HFFc6 (cell line): ENCODE measurements at regions not wholly inside any gene's neighbourhood (a gene's known extent, or its start where the extent isn't known, plus 50 kb on each side); places are given as distances from the start of the nearest gene placed in this dataset.

Experiments used
- DNase-seq: peaks from one replicate; pipeline ENCODE4 v3.0.0-alpha.2; 2018
- H3K27ac Mint-ChIP-seq: 2 replicates; pipeline ENCODE4 v1.8.0; 2020; ENCODE audit warnings: mild to moderate bottlenecking, mixed read lengths
- H3K27me3 Mint-ChIP-seq: 2 replicates; pipeline ENCODE4 v1.8.0; 2021; ENCODE audit warnings: mild to moderate bottlenecking, moderate library complexity, mixed read lengths; ENCODE audit not compliant: insufficient read depth
- H3K36me3 Mint-ChIP-seq: 2 replicates; pipeline ENCODE4 v1.8.0; 2021; ENCODE audit warnings: low read depth, mixed read lengths
- H3K4me1 Mint-ChIP-seq: 2 replicates; pipeline ENCODE4 v1.8.0; 2020; ENCODE audit warnings: low read depth, mixed read lengths
- H3K4me3 Mint-ChIP-seq: 2 replicates; pipeline ENCODE4 v1.8.0; 2020; ENCODE audit warnings: mild to moderate bottlenecking, moderate library complexity, mixed read lengths
- H3K9me3 Mint-ChIP-seq: 2 replicates; pipeline ENCODE4 v1.8.0; 2020; ENCODE audit warnings: mild to moderate bottlenecking, mixed read lengths
- CTCF ChIP-seq: fragments of 200-600 bp; sonication (generic); IDR thresholded peaks from 2 replicates; pipeline ENCODE4 v1.5.0; 2021; ENCODE audit warnings: antibody characterized with exemption, mild to moderate bottlenecking

GRCh38 chr10:44647877-44648542 is 263.1 kb upstream of the CXCL12 start:
- peak; percentile 46 for DNase-seq
- Mint-ChIP-seq H3K27me3 (no peaks in the 10 kb centered on the region), H3K9me3 (no peaks in the 10 kb centered on the region), H3K4me3 (no peak overlapping the region), H3K36me3 (no peaks in the 10 kb centered on the region; the same call in 1 of the 2 replicates), H3K27ac (peak overlapping the region; percentile 42; the same call in 1 of the 2 replicates), H3K4me1 (peaks cover 42% of the 10 kb centered on the region)
- TF ChIP-seq CTCF: no peak

- Mint-ChIP-seq H3K4me1 (peaks cover 45% of the 10 kb centered on the region), H3K4me3 (peak overlapping the region; percentile 62), H3K27me3 (no peaks in the 10 kb centered on the region), H3K27ac (peak overlapping the region; percentile 65), H3K9me3 (no peaks in the 10 kb centered on the region), H3K36me3 (no peaks in the 10 kb centered on the region)
- no peak for TF ChIP-seq CTCF
- no peak for DNase-seq
Measured at GRCh38 chr10:44650691-44651661, 260.2 kb upstream of the TMEM72 start.

- Mint-ChIP-seq H3K9me3 (no peaks in the 10 kb centered on the region), H3K27me3 (no peaks in the 10 kb centered on the region), H3K4me3 (peak overlapping the region; percentile 41; the same call in 1 of the 2 replicates), H3K36me3 (no peaks in the 10 kb centered on the region), H3K4me1 (peaks cover 53% of the 10 kb centered on the region), H3K27ac (peak overlapping the region; percentile 65)
- DNase-seq: peak; percentile 33
- TF ChIP-seq CTCF: peak; percentile 35; the same call in 1 of the 2 replicates
Measured at GRCh38 chr10:44651834-44652233, 259.3 kb upstream of the TMEM72 start.

- TF ChIP-seq CTCF: no peak
- Mint-ChIP-seq H3K27ac (no peak overlapping the region), H3K36me3 (no peaks in the 10 kb centered on the region), H3K4me3 (no peak overlapping the region), H3K9me3 (no peaks in the 10 kb centered on the region), H3K27me3 (no peaks in the 10 kb centered on the region; the same call in 1 of the 2 replicates), H3K4me1 (peaks cover 54% of the 10 kb centered on the region)
- no peak for DNase-seq
Measured at GRCh38 chr10:44659320-44659719, 251.8 kb upstream of the TMEM72 start.

- Mint-ChIP-seq H3K27ac (no peak overlapping the region), H3K4me1 (peaks cover 54% of the 10 kb centered on the region), H3K9me3 (no peaks in the 10 kb centered on the region), H3K4me3 (peak overlapping the region; percentile 24), H3K36me3 (no peaks in the 10 kb centered on the region), H3K27me3 (no peaks in the 10 kb centered on the region; the same call in 1 of the 2 replicates)
- DNase-seq: no peak
- TF ChIP-seq CTCF: no peak
Measured at GRCh38 chr10:44660271-44660670, 250.9 kb upstream of the TMEM72 start.
